IMR-90 (cell line): ENCODE measurements at regions not wholly inside any gene's neighbourhood (a gene's known extent, or its start where the extent isn't known, plus 50 kb on each side); places are given as distances from the start of the nearest gene placed in this dataset.

Experiments
- ATAC-seq: fragments of 200-7000 bp; cut with Tn5 transposase; 2 replicates; pipeline ENCODE4 v1.9.1; 2020; ENCODE audit warnings: low read depth, mild to moderate bottlenecking, moderate library complexity
- BruUV-seq: library from RNA; stranded (reverse); fragments of 400-500 nt; replicated peaks from 2 replicates; lab custom pipeline; 2021; lab: Mats Ljungman, UMichigan
- CTCF ChIA-PET: fragments of 300-600 bp; formaldehyde crosslinking; extraction: SDS; loops from one replicate; lab custom pipeline; 2021; ENCODE audit warnings: antibody characterized with exemption; lab: Yijun Ruan, JAX
- POLR2A ChIA-PET: fragments of 300-600 bp; sonication (Branson Sonifier 250); formaldehyde crosslinking; loops from one replicate; lab custom pipeline; 2022; ENCODE audit warnings: antibody characterized with exemption; ENCODE audit not compliant: unreplicated experiment; lab: Charles Lee
- DNase-seq: peaks from one replicate; pipeline ENCODE4 v3.0.0; 2013
- H2AFZ ChIP-seq: replicated peaks from 2 replicates; pipeline ENCODE3; 2013; ENCODE audit warnings: low read length, mild to moderate bottlenecking; ENCODE audit not compliant: poor library complexity
- H2AK5ac ChIP-seq: 2 replicates; pipeline ENCODE4 v1.6.1; 2013; ENCODE audit warnings: low read depth, low read length, inconsistent platforms
- H2AK9ac ChIP-seq: replicated peaks from 2 replicates; pipeline ENCODE3; 2013; ENCODE audit warnings: mild to moderate bottlenecking, low read depth, low read length, moderate library complexity; ENCODE audit not compliant: poor library complexity
- H2BK120ac ChIP-seq: 2 replicates; pipeline ENCODE4 v1.6.1; 2013; ENCODE audit warnings: low read depth, low read length, inconsistent platforms
- H2BK15ac ChIP-seq: 3 replicates; pipeline ENCODE4 v1.6.1; 2013; ENCODE audit warnings: low read depth, low read length, inconsistent platforms
- H2BK20ac ChIP-seq: 2 replicates; pipeline ENCODE4 v1.6.1; 2013; ENCODE audit warnings: low read depth, mild to moderate bottlenecking, inconsistent platforms, low read length, moderate library complexity
- H2BK5ac ChIP-seq: 2 replicates; pipeline ENCODE4 v1.6.1; 2013; ENCODE audit warnings: mild to moderate bottlenecking, low read depth, low read length, inconsistent platforms; ENCODE audit not compliant: poor library complexity, severe bottlenecking
- H3K14ac ChIP-seq: replicated peaks from 2 replicates; pipeline ENCODE4 v1.6.1; 2013; ENCODE audit warnings: low read depth, low read length, inconsistent platforms
- H3K18ac ChIP-seq: 2 replicates; pipeline ENCODE4 v1.6.1; 2013; ENCODE audit warnings: low read depth, low read length, control low read depth
- H3K23ac ChIP-seq: 2 replicates; pipeline ENCODE4 v1.6.1; 2013; ENCODE audit warnings: low read depth, low read length, inconsistent platforms
- H3K27ac ChIP-seq: 2 replicates; pipeline ENCODE4 v1.5.1; 2013; ENCODE audit warnings: mild to moderate bottlenecking, control low read depth, low read length; ENCODE audit not compliant: insufficient read depth
- H3K27me3 ChIP-seq: 2 replicates; pipeline ENCODE4 v1.6.1; 2013; ENCODE audit warnings: low read length; ENCODE audit not compliant: control insufficient read depth, insufficient read depth
- H3K36me3 ChIP-seq: 2 replicates; pipeline ENCODE4 v1.6.1; 2013; ENCODE audit warnings: low read length, mixed read lengths; ENCODE audit not compliant: control insufficient read depth, insufficient read depth
- H3K4ac ChIP-seq: 2 replicates; pipeline ENCODE4 v1.6.1; 2013; ENCODE audit warnings: low read depth, low read length, inconsistent platforms
- H3K4me1 ChIP-seq: 2 replicates; pipeline ENCODE4 v1.6.1; 2013; ENCODE audit warnings: low read length, mixed read lengths; ENCODE audit not compliant: control insufficient read depth, insufficient read depth
- H3K4me2 ChIP-seq: 2 replicates; pipeline ENCODE4 v1.6.1; 2013; ENCODE audit warnings: low read depth, mild to moderate bottlenecking, control low read depth, low read length, moderate library complexity
- H3K4me3 ChIP-seq: 2 replicates; pipeline ENCODE4 v1.5.1; 2013; ENCODE audit warnings: low read depth, mild to moderate bottlenecking, control low read depth, low read length, moderate library complexity; ENCODE audit not compliant: insufficient read depth
- H3K56ac ChIP-seq: 2 replicates; pipeline ENCODE4 v1.6.1; 2013; ENCODE audit warnings: low read length, inconsistent platforms; ENCODE audit not compliant: insufficient read depth; ENCODE audit errors: extremely low read depth
- H3K79me1 ChIP-seq, 2 experiments: 2 replicates each; pipeline ENCODE4 v1.6.1; 2013; ENCODE audit warnings: low read length in 2 of 2, inconsistent platforms in 1 of 2, low read depth in 1 of 2
- H3K9ac ChIP-seq: 2 replicates; pipeline ENCODE4 v1.6.1; 2013; ENCODE audit warnings: low read depth, low read length, control low read depth
- H3K9me1 ChIP-seq: 2 replicates; pipeline ENCODE4 v1.6.1; 2013; ENCODE audit warnings: low read length, inconsistent platforms; ENCODE audit not compliant: insufficient read depth
- H3K9me3 ChIP-seq: 2 replicates; pipeline ENCODE4 v1.6.1; 2013; ENCODE audit warnings: low read length; ENCODE audit not compliant: control insufficient read depth, insufficient read depth
- H4K20me1 ChIP-seq: 2 replicates; pipeline ENCODE4 v1.6.1; 2013; ENCODE audit warnings: low read length, inconsistent platforms; ENCODE audit not compliant: insufficient read depth
- H4K5ac ChIP-seq: 2 replicates; pipeline ENCODE4 v1.6.1; 2013; ENCODE audit warnings: mild to moderate bottlenecking, low read depth, low read length, control low read depth
- H4K8ac ChIP-seq, 2 experiments: 2 replicates each; pipeline ENCODE4 v1.6.1; 2013; ENCODE audit warnings: low read depth in 2 of 2, low read length in 2 of 2, control low read depth in 1 of 2, inconsistent platforms in 1 of 2
- H4K91ac ChIP-seq: 2 replicates; pipeline ENCODE4 v1.6.1; 2013; ENCODE audit warnings: low read depth, low read length, inconsistent platforms; ENCODE audit not compliant: insufficient read depth
- CEBPB ChIP-seq: IDR thresholded peaks from 2 replicates; pipeline ENCODE4 v1.6.1; 2012; ENCODE audit warnings: low read depth, low read length, improper control_type of control experiment
- MAFK ChIP-seq: IDR thresholded peaks from 2 replicates; pipeline ENCODE4 v1.6.1; 2012; ENCODE audit warnings: low read depth, low read length, improper control_type of control experiment
- MAZ ChIP-seq: IDR thresholded peaks from 2 replicates; pipeline ENCODE4 v1.6.1; 2012; ENCODE audit warnings: low read depth, mild to moderate bottlenecking, low read length, improper control_type of control experiment, moderate library complexity, borderline replicate concordance
- POLR2A ChIP-seq: IDR thresholded peaks from 2 replicates; pipeline ENCODE4 v1.6.1; 2012; ENCODE audit warnings: mild to moderate bottlenecking, low read depth, low read length
- RAD21 ChIP-seq: IDR thresholded peaks from 2 replicates; pipeline ENCODE4 v1.6.1; 2012; ENCODE audit warnings: low read length, improper control_type of control experiment
- RCOR1 ChIP-seq: IDR thresholded peaks from 2 replicates; pipeline ENCODE4 v1.6.1; 2012; ENCODE audit warnings: mild to moderate bottlenecking, low read length, improper control_type of control experiment; ENCODE audit not compliant: insufficient replicate concordance
- USF2 ChIP-seq: fragments of 150-350 bp; IDR thresholded peaks from 2 replicates; pipeline ENCODE4 v1.6.1; 2017; ENCODE audit warnings: mild to moderate bottlenecking, antibody characterized with exemption, low read length, low read depth
- WGBS, 2 experiments: methylation state at CpG; one replicate each; pipeline versions ENCODE4 v1.1.5 to v1.1.7; 2013; ENCODE audit warnings: missing lambda C conversion rate in 2 of 2; ENCODE audit not compliant: insufficient read length in 1 of 2; ENCODE audit errors: extremely low coverage in 2 of 2; 5-methylcytosine and 5-hydroxymethylcytosine counted together
- dilution Hi-C: fragments of 300-500 bp; cut with HindIII; formaldehyde crosslinking; loops from one replicate; pipeline ENCODE4 v1.14.3; 2018; ENCODE audit warnings: low sequenced_read_pairs; ENCODE audit not compliant: unreplicated experiment
- in situ Hi-C: fragments of 300-500 bp; cut with MboI; formaldehyde crosslinking; loops from 3 replicates; pipeline ENCODE4 v1.14.3; 2019; ENCODE audit warnings: low sequenced_read_pairs, inconsistent platforms, mixed read lengths
- intact Hi-C: fragments of 100-400 bp; cut with micrococcal nuclease; formaldehyde crosslinking; loops from 2 replicates; pipeline ENCODE4 v1.10.0; 2022

DNA sequence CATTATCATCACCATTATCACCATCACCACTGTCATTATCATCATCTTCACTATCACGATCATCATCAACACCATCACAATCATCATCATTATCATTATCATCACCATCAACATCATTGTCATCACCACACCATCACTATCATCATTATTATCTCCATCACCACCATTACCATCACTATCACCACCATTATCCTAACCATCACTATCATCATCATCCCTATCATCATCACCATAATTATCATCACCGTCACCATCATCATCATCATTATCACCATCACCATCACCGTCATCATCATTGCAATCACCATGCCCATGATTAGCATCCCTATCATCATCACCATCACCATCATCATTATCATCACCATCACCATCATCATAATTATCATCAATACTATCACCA lies 311.9 kb downstream of the IRX2 start:
- intact Hi-C loops, result no loop called here
- Histone ChIP-seq H4K5ac (no peak overlapping the region), H3K79me1 (no peaks in the 10 kb centered on the region), H4K8ac (no peak overlapping the region), H3K14ac (no peak overlapping the region), H3K27me3 (no peaks in the 10 kb centered on the region), H3K18ac (no peak overlapping the region), H3K36me3 (no peaks in the 10 kb centered on the region), H3K27ac (no peak overlapping the region), H2BK20ac (no peak overlapping the region), H3K23ac (no peak overlapping the region), H2BK5ac (no peak overlapping the region), H2AK5ac (no peak overlapping the region), H3K4me2 (no peak overlapping the region), H2AK9ac (no peak overlapping the region), H3K4me1 (no peaks in the 10 kb centered on the region), H3K56ac (no peak overlapping the region), H3K9me3 (peaks cover 27% of the 10 kb centered on the region), H2AFZ (no peak overlapping the region), H3K9me1 (no peaks in the 10 kb centered on the region), H4K91ac (no peak overlapping the region), H3K4ac (no peak overlapping the region), H3K4me3 (no peak overlapping the region), H2BK15ac (no peak overlapping the region), H2BK120ac (no peak overlapping the region), H3K9ac (no peak overlapping the region), H4K20me1 (no peaks in the 10 kb centered on the region)
- no peak for DNase-seq
- BruUV-seq, result no TSS peak
- ATAC-seq, result no peak
- no peak for TF ChIP-seq RCOR1
- TF ChIP-seq RAD21, result no peak
- no peak for TF ChIP-seq USF2
- no peak for TF ChIP-seq MAZ
- TF ChIP-seq POLR2A, result no peak
- no peak for TF ChIP-seq MAFK
- TF ChIP-seq CEBPB, result no peak
- in situ Hi-C loops, result no loop called here
- CTCF ChIA-PET, result no interaction called here
- POLR2A ChIA-PET, result no interaction called here
- dilution Hi-C loops, result no loop called here
- WGBS, 2 experiments, result 53 to 100% methylated on average over 1 to 3 of the region's 3 CpGs
